Psoas muscle (tissue), 7 donors: ENCODE measurements at regions not wholly inside any gene's neighbourhood (a gene's known extent, or its start where the extent isn't known, plus 50 kb on each side); places are given as distances from the start of the nearest gene placed in this dataset.

Experiments used
- ATAC-seq, 4 donors: fragments of 200-7000 bp; cut with Tn5 transposase; one replicate each; pipeline ENCODE4 v1.9.1; 2020; ENCODE audit warnings: moderate library complexity in 3 of 4, mild to moderate bottlenecking in 2 of 4
- DNase-seq, 2 donors: peaks; one replicate each; pipeline ENCODE4 v3.0.0-alpha.2; 2020
- H3K27ac ChIP-seq: fragments of 200-600 bp; one replicate; pipeline ENCODE4 v1.8.0; 2022
- H3K27me3 ChIP-seq, 3 donors: fragments of 200-600 bp in 1 of 3; one replicate each; pipeline versions ENCODE4 v1.6.1 to v1.8.0; 2013 to 2022; ENCODE audit warnings: low read length in 2 of 3, mild to moderate bottlenecking in 2 of 3, moderate library complexity in 1 of 3; ENCODE audit not compliant: insufficient read depth in 3 of 3
- H3K36me3 ChIP-seq, 2 donors: fragments of 200-600 bp in 1 of 2; one replicate each; pipeline versions ENCODE4 v1.6.1 to v1.8.0; 2013 to 2022; ENCODE audit warnings: low read depth in 1 of 2, mild to moderate bottlenecking in 1 of 2, moderate library complexity in 1 of 2; ENCODE audit not compliant: insufficient read depth in 1 of 2
- H3K4me1 ChIP-seq: fragments of 200-600 bp; one replicate; pipeline ENCODE4 v1.8.0; 2022
- H3K4me3 ChIP-seq: fragments of 200-600 bp; one replicate; pipeline ENCODE4 v1.8.0; 2022; ENCODE audit warnings: mild to moderate bottlenecking
- H3K9me3 ChIP-seq: fragments of 200-600 bp; one replicate; pipeline ENCODE4 v1.8.0; 2022
- WGBS, 3 donors: extraction: QIAGEN DNeasy Blood & Tissue Kit; methylation state at CpG; one replicate each; pipeline versions ENCODE4 v1.1.6 to v1.1.7; 2013; 5-methylcytosine and 5-hydroxymethylcytosine counted together
- intact Hi-C, 2 donors: fragments of 100-400 bp; cut with DNase I; formaldehyde crosslinking; loops; one replicate each; pipeline versions ENCODE4 v1.11.0 to v1.14.2; 2022
- TF ChIP-seq, protein P1 (sequence below): fragments of 200-600 bp; IDR thresholded peaks from one replicate; pipeline ENCODE4 v1.8.0; 2022; ENCODE audit warnings: antibody characterized with exemption
- donor health status: healthy with polysubstance abuse.
- donor health status: DM: no; HTN: no; CAD: no; lungs with moderate emphysema.
- donor health status: Bipolar disorder and iron deficiency.
- donor health status: healthy.
- donor health status: DM: yes; HTN: yes; CAD: no.
- donor health status: DM: no; HTN: no; CAD: no.
- donor health status: DM: yes; HTN: yes; CAD: no.

DNA sequence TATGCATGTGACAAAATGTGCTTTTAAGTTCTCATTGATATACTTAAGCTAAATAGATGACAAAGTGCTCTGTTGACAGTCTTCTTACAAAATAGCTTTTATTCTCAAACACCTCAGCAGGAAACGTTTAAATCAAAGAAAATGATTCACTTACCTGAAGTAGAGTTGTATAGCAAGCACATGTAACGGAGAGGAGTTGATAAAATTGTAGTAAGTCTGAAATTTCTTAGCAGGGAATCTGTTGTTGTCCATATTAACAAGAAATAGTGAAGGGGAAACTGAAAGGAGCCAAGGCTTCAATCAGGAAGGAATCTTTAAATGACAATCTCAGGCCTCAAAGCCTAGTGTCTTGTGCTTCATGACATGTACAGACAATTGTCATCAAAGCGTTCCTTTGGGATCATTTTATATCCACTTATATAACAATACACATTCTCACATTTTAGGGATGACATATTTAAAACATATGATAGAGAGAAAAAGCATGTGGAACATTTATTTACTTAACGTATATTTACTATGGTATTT, 2010.2 kb upstream of the IGFBP7 start:
- TF ChIP-seq, protein P1, sequence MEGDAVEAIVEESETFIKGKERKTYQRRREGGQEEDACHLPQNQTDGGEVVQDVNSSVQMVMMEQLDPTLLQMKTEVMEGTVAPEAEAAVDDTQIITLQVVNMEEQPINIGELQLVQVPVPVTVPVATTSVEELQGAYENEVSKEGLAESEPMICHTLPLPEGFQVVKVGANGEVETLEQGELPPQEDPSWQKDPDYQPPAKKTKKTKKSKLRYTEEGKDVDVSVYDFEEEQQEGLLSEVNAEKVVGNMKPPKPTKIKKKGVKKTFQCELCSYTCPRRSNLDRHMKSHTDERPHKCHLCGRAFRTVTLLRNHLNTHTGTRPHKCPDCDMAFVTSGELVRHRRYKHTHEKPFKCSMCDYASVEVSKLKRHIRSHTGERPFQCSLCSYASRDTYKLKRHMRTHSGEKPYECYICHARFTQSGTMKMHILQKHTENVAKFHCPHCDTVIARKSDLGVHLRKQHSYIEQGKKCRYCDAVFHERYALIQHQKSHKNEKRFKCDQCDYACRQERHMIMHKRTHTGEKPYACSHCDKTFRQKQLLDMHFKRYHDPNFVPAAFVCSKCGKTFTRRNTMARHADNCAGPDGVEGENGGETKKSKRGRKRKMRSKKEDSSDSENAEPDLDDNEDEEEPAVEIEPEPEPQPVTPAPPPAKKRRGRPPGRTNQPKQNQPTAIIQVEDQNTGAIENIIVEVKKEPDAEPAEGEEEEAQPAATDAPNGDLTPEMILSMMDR, result no peak
- no peaks in the 10 kb centered on the region for H3K9me3 ChIP-seq
- no peaks in the 10 kb centered on the region for H3K36me3 ChIP-seq
- no peaks in the 10 kb centered on the region for H3K27me3 ChIP-seq
- WGBS, 3 donors, result 63 to 69% (median 65%) methylated on average over 4 of the region's 4 CpGs
- ATAC-seq (no peak), DNase-seq (no peak)
- intact Hi-C loops, result no loop called here
- no peaks in the 10 kb centered on the region for H3K4me1 ChIP-seq
- H3K27ac ChIP-seq, result no peak overlapping the region
- H3K4me3 ChIP-seq, result no peak overlapping the region

DNA sequence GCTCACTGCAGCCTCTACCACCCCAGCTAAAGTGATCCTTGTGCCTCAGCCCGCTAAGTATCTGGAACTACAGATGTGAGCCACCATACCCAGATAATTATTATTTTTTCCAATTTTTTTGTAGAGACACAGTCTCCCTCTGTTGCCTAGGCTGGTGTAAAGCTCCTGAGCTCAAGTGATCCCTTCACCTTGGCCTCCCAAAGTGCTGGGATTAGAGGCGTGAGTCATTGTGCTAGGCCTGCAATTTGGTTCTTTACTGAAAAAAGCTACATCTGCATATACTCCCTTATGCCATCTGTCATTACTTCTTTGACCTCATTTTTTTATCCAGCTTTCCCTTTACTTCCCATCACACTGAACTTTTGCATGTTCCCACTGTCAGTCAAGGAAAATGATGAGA, 2012.4 kb upstream of the IGFBP7 start:
- TF ChIP-seq, protein P1, result no peak
- Histone ChIP-seq H3K9me3 (no peaks in the 10 kb centered on the region), H3K4me1 (no peaks in the 10 kb centered on the region), H3K4me3 (no peak overlapping the region), H3K27ac (no peak overlapping the region), H3K27me3 (no peaks in the 10 kb centered on the region), H3K36me3 (no peaks in the 10 kb centered on the region)
- intact Hi-C loops, result no loop called here
- 30 to 69% (median 31%) methylated on average over 1 to 2 of the region's 2 CpGs for WGBS, 3 donors
- ATAC-seq (no peak), DNase-seq (no peak)

DNA sequence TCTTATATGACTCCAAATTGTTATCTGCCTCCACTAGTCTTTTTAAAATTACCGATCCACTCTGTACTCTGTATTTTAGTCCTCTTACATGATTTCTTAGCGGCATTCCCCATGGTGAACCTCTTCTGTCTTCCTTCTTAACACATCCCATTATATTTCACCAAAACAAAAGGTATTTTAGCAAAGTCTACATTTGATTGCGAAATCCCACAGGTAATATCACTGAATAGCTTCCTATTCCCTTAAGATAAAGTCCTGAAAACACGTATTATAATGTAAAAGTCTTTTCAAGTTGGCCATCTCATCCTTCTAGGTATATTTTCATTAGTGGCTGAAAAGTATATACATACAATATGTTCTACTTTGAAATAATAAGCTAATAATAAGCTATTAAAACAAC, 2016.0 kb upstream of the IGFBP7 start:
- Histone ChIP-seq H3K27ac (no peak overlapping the region), H3K27me3 (no peaks in the 10 kb centered on the region), H3K4me3 (no peak overlapping the region), H3K4me1 (no peaks in the 10 kb centered on the region), H3K36me3 (no peaks in the 10 kb centered on the region), H3K9me3 (no peaks in the 10 kb centered on the region)
- ATAC-seq (no peak), DNase-seq (no peak)
- intact Hi-C loops, result no loop called here
- TF ChIP-seq, protein P1, result no peak
- 81 to 83% (median 82%) methylated on average over 4 of the region's 4 CpGs for WGBS, 3 donors

DNA sequence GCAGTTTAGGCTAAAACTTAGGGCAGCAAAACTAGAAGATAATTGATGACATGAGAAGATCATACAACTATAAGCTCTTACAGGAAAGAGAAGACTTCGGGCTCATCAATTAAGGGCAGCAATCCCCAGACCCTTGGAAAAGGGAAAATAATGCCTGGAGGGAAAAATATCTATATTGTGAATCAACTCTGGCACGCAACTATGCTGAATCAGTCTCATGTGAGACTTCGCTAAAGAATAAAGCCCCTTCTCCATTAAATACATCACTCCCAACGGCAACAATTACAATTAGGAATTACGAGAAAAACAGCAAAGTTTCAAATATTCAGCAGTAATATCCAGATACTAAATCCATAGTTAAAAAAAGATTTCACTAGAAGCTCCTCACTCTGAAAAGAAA, 2016.8 kb upstream of the IGFBP7 start:
- Histone ChIP-seq H3K4me1 (no peaks in the 10 kb centered on the region), H3K36me3 (no peaks in the 10 kb centered on the region), H3K27ac (no peak overlapping the region), H3K9me3 (no peaks in the 10 kb centered on the region), H3K4me3 (no peak overlapping the region), H3K27me3 (no peaks in the 10 kb centered on the region)
- WGBS, 3 donors, result 82 to 85% (median 84%) methylated on average over 5 of the region's 5 CpGs
- intact Hi-C loops, result no loop called here
- ATAC-seq (no peak), DNase-seq (no peak)
- TF ChIP-seq, protein P1, result no peak

DNA sequence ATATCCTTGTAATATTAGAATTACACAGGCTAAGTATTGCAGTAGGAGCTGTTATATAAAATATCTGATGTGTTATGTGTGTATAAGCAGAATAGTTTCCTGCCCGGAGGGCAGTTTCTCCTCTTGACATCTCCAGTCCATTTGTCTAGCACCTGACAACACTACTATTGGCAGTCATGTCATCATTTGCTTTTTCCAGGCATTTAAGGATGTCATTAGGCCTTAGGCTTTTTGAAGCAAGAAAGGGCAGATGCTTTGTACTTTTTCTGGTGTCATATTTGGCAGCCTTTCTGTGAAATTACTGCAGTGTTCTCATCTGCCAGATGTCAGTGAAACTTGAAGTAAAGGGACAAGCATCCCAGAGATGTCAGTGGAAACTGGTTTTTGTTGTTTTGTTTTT, 2017.6 kb upstream of the IGFBP7 start:
- WGBS, 3 donors, result 21 to 33% (median 30%) methylated on average over 1 of the region's 1 CpG
- no peak overlapping the region for H3K4me3 ChIP-seq
- no peak for DNase-seq

More for the DNA sequence above, 2017.6 kb upstream of the IGFBP7 start:
- Histone ChIP-seq H3K36me3 (no peaks in the 10 kb centered on the region), H3K27me3 (no peaks in the 10 kb centered on the region), H3K27ac (no peak overlapping the region), H3K9me3 (no peaks in the 10 kb centered on the region), H3K4me1 (no peaks in the 10 kb centered on the region)
- TF ChIP-seq, protein P1, result no peak
- intact Hi-C loops, result no loop called here
- ATAC-seq, result no peak
